Lung (tissue), 11 donors: ENCODE measurements at regions not wholly inside any gene's neighbourhood (a gene's known extent, or its start where the extent isn't known, plus 50 kb on each side); places are given as distances from the start of the nearest gene placed in this dataset.

ENCODE experiments used
- ATAC-seq: fragments of 200-7000 bp; cut with Tn5 transposase; one replicate; pipeline ENCODE4 v1.9.1; 2020; ENCODE audit warnings: moderate number of reproducible peaks; ENCODE audit not compliant: insufficient read depth, low FRiP score
- DNase-seq, 3 donors: peaks; one replicate each; pipeline ENCODE4 v3.0.0-alpha.2; 2013 to 2017
- H3K27ac ChIP-seq, 2 donors: one replicate each; pipeline ENCODE4 v1.5.1; 2013; ENCODE audit warnings: mild to moderate bottlenecking in 2 of 2, moderate library complexity in 2 of 2, control low read depth in 1 of 2, inconsistent platforms in 1 of 2, low read depth in 1 of 2, low read length in 1 of 2
- H3K27me3 ChIP-seq, 3 donors: one replicate each; pipeline ENCODE4 v1.5.1; 2013; ENCODE audit warnings: low read length in 2 of 3; ENCODE audit not compliant: control insufficient read depth in 3 of 3, insufficient read depth in 3 of 3
- H3K36me3 ChIP-seq, 4 donors: one replicate each; pipeline ENCODE4 v1.5.1; 2013; ENCODE audit warnings: low read length in 4 of 4, mild to moderate bottlenecking in 1 of 4, moderate library complexity in 1 of 4; ENCODE audit not compliant: control insufficient read depth in 4 of 4, insufficient read depth in 4 of 4
- H3K4me1 ChIP-seq, 5 donors: one replicate each; pipeline ENCODE4 v1.5.1; 2013; ENCODE audit warnings: low read length in 5 of 5, mild to moderate bottlenecking in 2 of 5, moderate library complexity in 1 of 5; ENCODE audit not compliant: control insufficient read depth in 5 of 5, insufficient read depth in 5 of 5
- H3K4me3 ChIP-seq: one replicate; pipeline ENCODE4 v1.5.1; 2013; ENCODE audit warnings: mild to moderate bottlenecking, control low read depth, moderate library complexity
- H3K9ac ChIP-seq, 2 donors: one replicate each; pipeline ENCODE4 v1.5.1; 2013; ENCODE audit warnings: low read length in 2 of 2, control low read depth in 1 of 2; ENCODE audit not compliant: insufficient read depth in 1 of 2
- H3K9me3 ChIP-seq, 4 donors: one replicate each; pipeline ENCODE4 v1.5.1; 2013; ENCODE audit warnings: low read length in 3 of 4, mild to moderate bottlenecking in 1 of 4, moderate library complexity in 1 of 4; ENCODE audit not compliant: control insufficient read depth in 4 of 4, insufficient read depth in 3 of 4
- WGBS, 2 donors: extraction: QIAGEN DNeasy Blood & Tissue Kit; methylation state at CpG; one replicate each; pipeline ENCODE4 v1.1.7; 2013; 5-methylcytosine and 5-hydroxymethylcytosine counted together
- TF ChIP-seq, protein P1 (sequence below): IDR thresholded peaks from 2 replicates; pipeline ENCODE4 v1.5.1; 2012; ENCODE audit warnings: mild to moderate bottlenecking; ENCODE audit errors: control extremely low read depth, extremely low read depth
- donor health status: control.
- donor health status: control.
- donor health status: Bipolar disorder and iron deficiency.
- donor health status: healthy.
- donor health status: DM: yes; HTN: yes; CAD: no.

DNA sequence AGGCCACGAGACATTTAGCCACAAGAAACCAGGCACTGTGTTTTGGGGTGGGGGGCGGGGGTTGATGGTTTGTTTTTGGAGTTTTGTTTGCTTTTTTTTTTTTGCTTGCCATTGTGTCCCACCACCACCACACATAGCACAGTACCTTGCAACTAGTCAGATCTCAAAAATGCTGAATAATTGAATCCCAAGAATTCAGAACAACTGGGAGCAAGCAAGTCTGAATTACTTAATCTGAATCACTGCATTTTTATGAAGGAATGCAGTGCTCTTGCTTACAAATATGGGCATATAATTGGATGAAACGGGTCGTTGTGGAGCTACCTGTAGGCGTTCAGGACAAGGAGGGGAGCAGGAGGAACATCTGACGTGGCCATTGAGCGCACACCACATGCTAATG is 151.5 kb upstream of the CDYL start:
- Histone ChIP-seq H3K9ac (no peak overlapping the region), H3K4me3 (no peak overlapping the region), H3K27me3 (no peaks in the 10 kb centered on the region), H3K9me3 (peaks cover 0 to 8% (median 3%) of the 10 kb centered on the region in 4 donors), H3K27ac (no peak overlapping the region), H3K4me1 (peaks cover 0 to 1% (median 0%) of the 10 kb centered on the region in 5 donors), H3K36me3 (no peaks in the 10 kb centered on the region)
- no peak for DNase-seq
- ATAC-seq: no peak
- TF ChIP-seq, protein P1, sequence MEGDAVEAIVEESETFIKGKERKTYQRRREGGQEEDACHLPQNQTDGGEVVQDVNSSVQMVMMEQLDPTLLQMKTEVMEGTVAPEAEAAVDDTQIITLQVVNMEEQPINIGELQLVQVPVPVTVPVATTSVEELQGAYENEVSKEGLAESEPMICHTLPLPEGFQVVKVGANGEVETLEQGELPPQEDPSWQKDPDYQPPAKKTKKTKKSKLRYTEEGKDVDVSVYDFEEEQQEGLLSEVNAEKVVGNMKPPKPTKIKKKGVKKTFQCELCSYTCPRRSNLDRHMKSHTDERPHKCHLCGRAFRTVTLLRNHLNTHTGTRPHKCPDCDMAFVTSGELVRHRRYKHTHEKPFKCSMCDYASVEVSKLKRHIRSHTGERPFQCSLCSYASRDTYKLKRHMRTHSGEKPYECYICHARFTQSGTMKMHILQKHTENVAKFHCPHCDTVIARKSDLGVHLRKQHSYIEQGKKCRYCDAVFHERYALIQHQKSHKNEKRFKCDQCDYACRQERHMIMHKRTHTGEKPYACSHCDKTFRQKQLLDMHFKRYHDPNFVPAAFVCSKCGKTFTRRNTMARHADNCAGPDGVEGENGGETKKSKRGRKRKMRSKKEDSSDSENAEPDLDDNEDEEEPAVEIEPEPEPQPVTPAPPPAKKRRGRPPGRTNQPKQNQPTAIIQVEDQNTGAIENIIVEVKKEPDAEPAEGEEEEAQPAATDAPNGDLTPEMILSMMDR: no peak
- whole genome bisulfite sequencing, 2 donors: 88 to 91% methylated on average over 7 of the region's 7 CpGs

DNA sequence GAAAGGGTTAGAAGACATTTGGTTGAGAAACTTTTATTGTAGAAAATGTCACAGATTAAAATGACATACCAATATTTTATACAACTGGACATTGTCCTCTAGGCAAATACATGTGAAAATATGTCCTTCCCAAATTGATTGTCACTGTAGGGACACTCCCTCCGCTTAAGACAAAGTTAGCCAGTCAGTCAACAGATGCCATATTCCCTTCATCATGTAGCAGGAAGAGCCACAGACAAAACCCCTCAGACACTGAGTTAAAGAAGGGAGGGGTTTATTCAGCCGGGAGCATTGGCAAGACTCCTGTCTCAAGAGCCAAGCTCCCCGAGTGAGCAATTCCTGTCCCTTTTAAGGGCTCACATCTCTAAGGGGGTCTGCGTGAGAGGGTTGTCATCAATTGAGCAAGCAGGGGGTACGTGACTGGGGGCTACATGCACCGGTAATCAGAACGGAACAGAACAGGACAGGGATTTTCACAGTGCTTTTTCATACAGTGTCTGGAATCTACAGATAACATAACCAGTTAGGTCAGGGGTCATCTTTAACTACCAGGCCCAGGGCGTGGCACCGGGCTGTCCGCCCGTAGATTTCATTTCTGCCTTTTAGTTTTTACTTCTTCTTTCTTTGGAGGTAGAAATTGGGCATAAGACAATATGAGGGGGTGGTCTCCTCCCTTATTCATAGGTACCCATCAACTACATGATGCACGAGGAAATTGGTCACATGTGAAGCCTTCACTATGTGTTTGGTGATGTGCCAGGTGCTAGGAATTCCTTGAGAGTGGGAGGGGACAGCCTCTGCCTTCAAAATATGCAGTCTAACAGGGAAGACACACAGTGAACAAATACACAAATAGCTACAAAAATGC is 155.7 kb upstream of the CDYL start:
- WGBS, 2 donors: 81 to 91% methylated on average over 12 of the region's 12 CpGs
- no peak for DNase-seq
- Histone ChIP-seq H3K4me1 (peaks cover 0 to 3% (median 0%) of the 10 kb centered on the region in 5 donors), H3K36me3 (no peaks in the 10 kb centered on the region), H3K4me3 (no peak overlapping the region), H3K27ac (no peak overlapping the region), H3K9ac (no peak overlapping the region), H3K9me3 (peaks cover 0 to under 1% (median 0%) of the 10 kb centered on the region in 4 donors), H3K27me3 (no peaks in the 10 kb centered on the region)
- TF ChIP-seq, protein P1: no peak
- no peak for ATAC-seq

DNA sequence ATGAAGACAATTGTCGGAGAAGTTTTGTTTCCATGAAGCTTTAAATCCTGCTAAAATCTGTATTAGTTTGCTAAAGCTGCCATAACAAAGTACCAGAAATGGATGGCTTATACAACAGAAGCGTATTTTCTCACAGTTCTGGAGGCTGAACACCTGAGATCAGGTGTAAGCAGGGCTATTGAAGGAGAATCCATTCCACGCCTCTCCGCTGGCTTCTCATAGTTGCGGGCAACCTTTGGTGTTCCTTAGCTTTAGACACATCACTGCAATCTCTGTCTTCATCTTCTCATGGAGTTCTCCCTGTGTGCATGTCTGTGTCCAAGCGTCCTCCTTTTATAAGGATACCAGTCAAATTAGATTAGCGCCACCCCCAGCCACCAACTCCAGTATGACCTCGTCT is 159.9 kb upstream of the CDYL start:
- Histone ChIP-seq H3K36me3 (no peaks in the 10 kb centered on the region), H3K27me3 (no peaks in the 10 kb centered on the region), H3K4me3 (no peak overlapping the region), H3K9ac (no peak overlapping the region), H3K27ac (no peak overlapping the region), H3K9me3 (no peaks in the 10 kb centered on the region), H3K4me1 (peaks cover 0 to 3% (median 0%) of the 10 kb centered on the region in 5 donors)
- 90 to 97% methylated on average over 8 of the region's 8 CpGs for WGBS, 2 donors
- DNase-seq (no peak), ATAC-seq (no peak)
- TF ChIP-seq, protein P1: no peak
